GM18868 (cell line): ENCODE measurements at regions not wholly inside any gene's neighbourhood (a gene's known extent, or its start where the extent isn't known, plus 50 kb on each side); places are given as distances from the start of the nearest gene placed in this dataset.

Source experiments
- ATAC-seq: cut with Tn5 transposase; IDR thresholded peaks from one replicate; pipeline ENCODE4 v1.9.1; 2021; ENCODE audit warnings: mild to moderate bottlenecking, moderate library complexity; ENCODE audit not compliant: unreplicated experiment

GRCh38 chr5:30000231-30000630, 1193.3 kb upstream of the CDH6 start:
- ATAC-seq, result no peak

GRCh38 chr5:29995154-29995553, 1198.3 kb upstream of the CDH6 start:
- no peak for ATAC-seq

- ATAC-seq, result no peak
These were observed 1199.0 kb upstream of the CDH6 start for GRCh38 chr5:29994519-29994918.

GRCh38 chr5:29993286-29993685, 1200.2 kb upstream of the CDH6 start:
- no peak for ATAC-seq

GRCh38 chr5:29992248-29992647, 1201.2 kb upstream of the CDH6 start:
- ATAC-seq, result no peak

GRCh38 chr5:29990681-29991080, 1202.8 kb upstream of the CDH6 start:
- no peak for ATAC-seq

- ATAC-seq, result no peak
These were observed 1209.3 kb upstream of the CDH6 start for GRCh38 chr5:29984156-29984540.

- ATAC-seq, result no peak
These were observed 1209.8 kb upstream of the CDH6 start for GRCh38 chr5:29983528-29984155.

- no peak for ATAC-seq
These were observed 1211.0 kb upstream of the CDH6 start for GRCh38 chr5:29982457-29982856.

- ATAC-seq, result no peak
These were observed 1220.9 kb upstream of the CDH6 start for GRCh38 chr5:29972597-29972996.

- ATAC-seq, result no peak
These were observed 1229.5 kb upstream of the CDH6 start for GRCh38 chr5:29963956-29964355.

- no peak for ATAC-seq
These were observed 1233.2 kb upstream of the CDH6 start for GRCh38 chr5:29960323-29960722.

- no peak for ATAC-seq
These were observed 1242.9 kb upstream of the CDH6 start for GRCh38 chr5:29950416-29951145.

- no peak for ATAC-seq
These were observed 1244.1 kb upstream of the CDH6 start for GRCh38 chr5:29949301-29949872.

- no peak for ATAC-seq
These were observed 1249.2 kb upstream of the CDH6 start for GRCh38 chr5:29944327-29944726.

GRCh38 chr5:29942089-29942488, 1251.4 kb upstream of the CDH6 start:
- ATAC-seq, result no peak

- no peak for ATAC-seq
These were observed 1253.5 kb upstream of the CDH6 start for GRCh38 chr5:29939988-29940387.

GRCh38 chr5:29935371-29935770, 1258.1 kb upstream of the CDH6 start:
- no peak for ATAC-seq

GRCh38 chr5:29930316-29930715, 1263.2 kb upstream of the CDH6 start:
- no peak for ATAC-seq

GRCh38 chr5:29924107-29924506, 1269.4 kb upstream of the CDH6 start:
- ATAC-seq, result no peak

GRCh38 chr5:29905626-29906353, 1287.7 kb upstream of the CDH6 start:
- no peak for ATAC-seq

- ATAC-seq, result no peak
These were observed 1290.6 kb upstream of the CDH6 start for GRCh38 chr5:29902859-29903258.
